WERI-Rb-1 (cell line): ENCODE measurements at regions not wholly inside any gene's neighbourhood (a gene's known extent, or its start where the extent isn't known, plus 50 kb on each side); places are given as distances from the start of the nearest gene placed in this dataset.

Experiments used
- DNase-seq: peaks from one replicate; pipeline ENCODE4 v3.0.0-alpha.2; 2020
- H3K27ac ChIP-seq: fragments of 250-450 bp; sonication (Bioruptor Pico); 2 replicates; pipeline ENCODE4 v1.5.1; 2020; ENCODE audit warnings: mild to moderate bottlenecking, moderate library complexity
- H3K27me3 ChIP-seq: fragments of 250-450 bp; sonication (Bioruptor Pico); 2 replicates; pipeline ENCODE4 v1.5.1; 2021; ENCODE audit warnings: mild to moderate bottlenecking, low read depth, moderate library complexity; ENCODE audit not compliant: insufficient read depth, severe bottlenecking
- H3K36me3 ChIP-seq: fragments of 250-450 bp; sonication (Bioruptor Pico); 2 replicates; pipeline ENCODE4 v1.5.1; 2020; ENCODE audit warnings: mild to moderate bottlenecking, moderate library complexity
- H3K4me3 ChIP-seq: 2 replicates; pipeline ENCODE4 v1.5.1; 2011; ENCODE audit warnings: low read depth, mild to moderate bottlenecking, control low read depth, low read length
- H3K9me3 ChIP-seq: fragments of 250-450 bp; sonication (Bioruptor Pico); 2 replicates; pipeline ENCODE4 v1.5.1; 2021; ENCODE audit warnings: mild to moderate bottlenecking, moderate library complexity; ENCODE audit not compliant: severe bottlenecking
- TF ChIP-seq, protein P1 (sequence below): IDR thresholded peaks from 2 replicates; pipeline ENCODE4 v1.5.1; 2011; ENCODE audit warnings: low read depth, mild to moderate bottlenecking, control low read depth, inconsistent platforms, low read length

DNA sequence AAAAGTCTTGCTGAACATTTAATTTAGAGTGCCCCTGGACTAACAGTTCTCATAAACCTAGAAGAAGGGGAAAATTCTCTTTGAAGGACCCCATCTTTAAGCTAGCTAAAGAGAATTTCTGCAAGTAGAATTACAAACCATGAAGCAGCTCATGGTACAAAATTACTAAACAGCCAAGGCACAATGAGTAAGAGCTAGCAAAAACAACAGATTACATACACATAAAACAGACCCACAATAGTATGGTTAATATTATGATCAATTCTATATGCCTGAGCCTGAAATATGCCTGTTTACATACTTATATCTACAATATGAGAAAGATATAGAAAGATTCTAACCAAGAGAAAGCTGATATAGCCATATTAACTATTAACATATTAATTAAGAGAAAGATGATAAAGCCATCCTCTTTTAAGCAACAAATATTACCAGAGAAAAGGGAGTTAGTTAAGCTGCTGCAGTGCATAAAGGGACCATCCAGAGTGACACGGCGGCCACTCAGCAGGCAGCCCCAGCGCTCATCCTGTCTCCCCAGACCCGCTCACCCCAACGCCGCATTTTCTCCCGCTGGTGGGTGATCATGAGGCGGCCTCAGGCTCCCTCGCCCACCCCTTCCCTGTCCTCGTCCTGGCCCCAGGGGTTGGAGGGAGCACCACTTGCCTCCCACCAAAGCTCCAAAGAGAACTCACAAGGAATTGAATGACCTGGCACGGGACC lies 98.4 kb upstream of the CARMIL1 start:
- TF ChIP-seq, protein P1, sequence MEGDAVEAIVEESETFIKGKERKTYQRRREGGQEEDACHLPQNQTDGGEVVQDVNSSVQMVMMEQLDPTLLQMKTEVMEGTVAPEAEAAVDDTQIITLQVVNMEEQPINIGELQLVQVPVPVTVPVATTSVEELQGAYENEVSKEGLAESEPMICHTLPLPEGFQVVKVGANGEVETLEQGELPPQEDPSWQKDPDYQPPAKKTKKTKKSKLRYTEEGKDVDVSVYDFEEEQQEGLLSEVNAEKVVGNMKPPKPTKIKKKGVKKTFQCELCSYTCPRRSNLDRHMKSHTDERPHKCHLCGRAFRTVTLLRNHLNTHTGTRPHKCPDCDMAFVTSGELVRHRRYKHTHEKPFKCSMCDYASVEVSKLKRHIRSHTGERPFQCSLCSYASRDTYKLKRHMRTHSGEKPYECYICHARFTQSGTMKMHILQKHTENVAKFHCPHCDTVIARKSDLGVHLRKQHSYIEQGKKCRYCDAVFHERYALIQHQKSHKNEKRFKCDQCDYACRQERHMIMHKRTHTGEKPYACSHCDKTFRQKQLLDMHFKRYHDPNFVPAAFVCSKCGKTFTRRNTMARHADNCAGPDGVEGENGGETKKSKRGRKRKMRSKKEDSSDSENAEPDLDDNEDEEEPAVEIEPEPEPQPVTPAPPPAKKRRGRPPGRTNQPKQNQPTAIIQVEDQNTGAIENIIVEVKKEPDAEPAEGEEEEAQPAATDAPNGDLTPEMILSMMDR = no peak
- DNase-seq = no peak
- H3K27ac ChIP-seq = no peak overlapping the region
- H3K4me3 ChIP-seq = no peak overlapping the region
- no peaks in the 10 kb centered on the region for H3K27me3 ChIP-seq
- H3K36me3 ChIP-seq = no peaks in the 10 kb centered on the region
- peaks cover 3% of the 10 kb centered on the region for H3K9me3 ChIP-seq

DNA sequence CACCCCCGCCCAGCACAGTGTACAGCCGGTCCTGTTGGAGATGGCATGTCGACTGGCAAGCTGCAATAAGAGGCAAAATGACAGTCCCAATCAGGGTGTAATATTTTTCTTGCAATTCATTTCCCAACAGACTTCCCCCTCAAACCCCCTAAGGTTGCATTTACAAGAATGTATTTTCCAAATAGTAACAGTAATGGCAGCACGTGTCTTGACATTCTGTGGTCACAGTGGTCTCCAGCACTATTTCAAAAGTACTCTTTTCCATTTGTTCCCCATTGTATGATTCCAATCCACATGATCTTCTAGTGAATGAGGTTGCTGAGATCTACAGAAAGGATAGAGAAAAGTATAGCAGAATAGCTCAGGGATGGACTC lies 97.8 kb upstream of the CARMIL1 start:
- H3K27ac ChIP-seq = no peak overlapping the region
- H3K27me3 ChIP-seq = no peaks in the 10 kb centered on the region
- H3K9me3 ChIP-seq = peaks cover 3% of the 10 kb centered on the region
- H3K4me3 ChIP-seq = no peak overlapping the region
- no peak for DNase-seq
- TF ChIP-seq, protein P1 = no peak
- no peaks in the 10 kb centered on the region for H3K36me3 ChIP-seq

DNA sequence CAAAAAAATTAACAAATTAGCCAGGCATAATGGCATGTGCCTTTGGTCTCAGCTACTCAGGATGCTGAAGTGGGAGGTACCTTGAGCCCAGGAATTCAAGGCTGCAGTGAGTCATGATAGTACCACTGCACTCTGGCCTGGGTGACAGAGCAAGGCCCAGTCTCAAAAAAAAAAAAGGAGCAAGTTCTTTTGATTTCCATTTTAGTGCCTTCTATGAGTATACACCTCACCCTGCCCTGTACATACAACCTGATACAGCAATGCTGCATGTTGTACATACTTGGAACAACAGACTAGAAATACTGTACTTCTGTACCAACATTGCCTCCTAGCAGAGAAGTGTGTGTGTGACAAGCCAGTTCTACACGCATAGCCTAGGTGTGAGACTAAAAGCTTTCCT lies 97.3 kb upstream of the CARMIL1 start:
- Histone ChIP-seq H3K27me3 (no peaks in the 10 kb centered on the region), H3K4me3 (no peak overlapping the region), H3K9me3 (peaks cover 3% of the 10 kb centered on the region), H3K36me3 (no peaks in the 10 kb centered on the region), H3K27ac (no peak overlapping the region)
- TF ChIP-seq, protein P1 = no peak
- no peak for DNase-seq

DNA sequence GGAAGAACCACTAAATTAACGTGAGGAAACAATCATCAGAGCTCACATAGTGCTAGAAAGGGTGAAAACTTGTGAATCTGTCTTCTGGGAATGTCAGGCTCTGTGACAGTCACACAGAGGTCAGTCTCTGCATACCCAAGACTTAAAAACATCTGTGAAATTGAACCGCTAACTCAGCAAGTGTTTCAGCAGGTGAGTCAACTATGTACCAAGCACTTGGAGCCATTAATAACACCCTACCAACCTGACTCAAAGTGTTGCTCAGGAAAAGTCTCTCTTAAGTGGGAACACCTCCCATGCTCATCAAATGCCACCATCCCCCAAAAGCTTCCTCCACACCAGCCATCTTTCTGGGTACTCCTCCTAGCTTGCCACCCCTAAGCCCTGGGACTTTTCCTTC lies 92.3 kb upstream of the CARMIL1 start:
- no peak for DNase-seq
- H3K4me3 ChIP-seq = no peak overlapping the region
- H3K9me3 ChIP-seq = peaks cover 3% of the 10 kb centered on the region
- H3K27ac ChIP-seq = no peak overlapping the region
- H3K27me3 ChIP-seq = no peaks in the 10 kb centered on the region
- TF ChIP-seq, protein P1 = no peak
- H3K36me3 ChIP-seq = no peaks in the 10 kb centered on the region

DNA sequence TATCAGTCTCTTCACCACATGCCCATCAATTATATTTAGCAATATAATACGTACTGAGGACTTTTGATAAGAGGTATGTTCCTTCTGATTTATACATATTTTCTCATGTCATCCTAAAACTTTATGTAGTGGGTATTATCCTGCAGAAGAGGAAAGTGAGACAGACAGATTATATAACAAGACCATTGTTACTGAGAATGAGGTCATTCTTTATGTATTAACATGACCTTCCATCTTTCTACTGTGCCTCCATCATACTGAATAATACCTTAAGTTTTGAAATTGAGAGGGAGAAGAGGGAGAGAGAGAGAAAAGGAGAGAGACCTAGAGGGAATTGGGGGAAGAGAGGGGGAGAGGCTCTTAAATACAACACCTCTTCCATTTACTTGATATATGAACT lies 90.9 kb upstream of the CARMIL1 start:
- TF ChIP-seq, protein P1 = no peak
- H3K27ac ChIP-seq = no peak overlapping the region
- no peaks in the 10 kb centered on the region for H3K27me3 ChIP-seq

More for the DNA sequence above, 90.9 kb upstream of the CARMIL1 start:
- no peak for DNase-seq
- H3K36me3 ChIP-seq = no peaks in the 10 kb centered on the region
- peaks cover 3% of the 10 kb centered on the region for H3K9me3 ChIP-seq
- H3K4me3 ChIP-seq = no peak overlapping the region
